Fibroblast of skin of back (primary cell): ENCODE measurements at regions not wholly inside any gene's neighbourhood (a gene's known extent, or its start where the extent isn't known, plus 50 kb on each side); places are given as distances from the start of the nearest gene placed in this dataset.
"Not testable (repeated sequence)": the region's sequence is repeated elsewhere in the genome, so short reads cannot be mapped to it uniquely, and the experiment has no call there.

Experiments used
- DNase-seq: peaks from one replicate; pipeline ENCODE4 v3.0.0-alpha.2; 2013

- DNase-seq: no peak
Observed at GRCh38 chr5:116922532-116922931, 347.9 kb upstream of the SEMA6A start.

- DNase-seq: no peak
Observed at GRCh38 chr5:116914869-116915504, 340.4 kb upstream of the SEMA6A start.

- DNase-seq: no peak
Observed at GRCh38 chr5:116912221-116912620, 337.6 kb upstream of the SEMA6A start.

- DNase-seq: no peak
Observed at GRCh38 chr5:116911074-116911473, 336.5 kb upstream of the SEMA6A start.

GRCh38 chr5:116908537-116908936 is 333.9 kb upstream of the SEMA6A start:
- DNase-seq: no peak

- DNase-seq: no peak
Observed at GRCh38 chr5:116905885-116906284, 331.3 kb upstream of the SEMA6A start.

GRCh38 chr5:116900793-116901192 is 326.2 kb upstream of the SEMA6A start:
- DNase-seq: no peak

GRCh38 chr5:116898917-116899316 is 324.3 kb upstream of the SEMA6A start:
- no peak for DNase-seq

GRCh38 chr5:116897291-116897690 is 322.7 kb upstream of the SEMA6A start:
- no peak for DNase-seq

GRCh38 chr5:116896001-116896400 is 321.4 kb upstream of the SEMA6A start:
- no peak for DNase-seq

- DNase-seq: no peak
Observed at GRCh38 chr5:116892993-116893392, 318.4 kb upstream of the SEMA6A start.

GRCh38 chr5:116887104-116887503 is 312.5 kb upstream of the SEMA6A start:
- DNase-seq: no peak

- DNase-seq: no peak
Observed at GRCh38 chr5:116885825-116886224, 311.2 kb upstream of the SEMA6A start.

GRCh38 chr5:116883875-116884274 is 309.3 kb upstream of the SEMA6A start:
- no peak for DNase-seq

GRCh38 chr5:116881921-116882531 is 307.4 kb upstream of the SEMA6A start:
- DNase-seq: no peak

- no peak for DNase-seq
Observed at GRCh38 chr5:116880601-116881000, 306.0 kb upstream of the SEMA6A start.

- no peak for DNase-seq
Observed at GRCh38 chr5:116880150-116880549, 305.5 kb upstream of the SEMA6A start.

- no peak for DNase-seq
Observed at GRCh38 chr5:116876240-116876840, 301.7 kb upstream of the SEMA6A start.

- peak; percentile 55 for DNase-seq
Observed at GRCh38 chr5:116872986-116873385, 298.4 kb upstream of the SEMA6A start.

- no peak for DNase-seq
Observed at GRCh38 chr5:116872486-116872885, 297.9 kb upstream of the SEMA6A start.

GRCh38 chr5:116867825-116868224 is 293.2 kb upstream of the SEMA6A start:
- not testable (repeated sequence) for DNase-seq

- DNase-seq: no peak
Observed at GRCh38 chr5:116865651-116866050, 291.0 kb upstream of the SEMA6A start.

GRCh38 chr5:116864838-116865190 is 290.2 kb upstream of the SEMA6A start:
- no peak for DNase-seq

GRCh38 chr5:116864157-116864837 is 289.7 kb upstream of the SEMA6A start:
- DNase-seq: no peak
